ENCODE measurements at regions not wholly inside any gene's neighbourhood (a gene's known extent, or its start where the extent isn't known, plus 50 kb on each side); places are given as distances from the start of the nearest gene placed in this dataset.
"Not testable (repeated sequence)": the region's sequence is repeated elsewhere in the genome, so short reads cannot be mapped to it uniquely, and the experiment has no call there.

GRCh38 chr11:21727102-21727501 lies 465.8 kb upstream of the ANO5 start:
- DNase-seq, result no peak
- Histone ChIP-seq H4K20me1 (ENCODE audit: insufficient read depth, low read length) (no peaks in the 10 kb centered on the region), H3K4me3 (replicated peaks in 1 of 3; ENCODE audit: low read depth in 2 of 3, low read length in 3 of 3) (no peak overlapping the region), H3K27me3 (ENCODE audit: control insufficient read depth in 2 of 2, insufficient read depth in 2 of 2, low read length in 2 of 2) (no peaks in the 10 kb centered on the region), H3K27ac (ENCODE audit: low read depth in 1 of 2, low read length in 2 of 2) (no peak overlapping the region), H3K9me3 (replicated peaks in 1 of 2; ENCODE audit: control insufficient read depth in 1 of 2, insufficient read depth in 1 of 2, low read length in 2 of 2) (peaks cover 7 to 10% of the 10 kb centered on the region in 2 donors), H2AFZ (ENCODE audit: insufficient read depth, low read depth, low read length, poor library complexity, severe bottlenecking) (no peak overlapping the region), H3K36me3 (replicated peaks in 1 of 2; ENCODE audit: control insufficient read depth in 1 of 2, insufficient read depth in 2 of 2, low read length in 2 of 2) (no peaks in the 10 kb centered on the region), H3K4me1 (ENCODE audit: control insufficient read depth in 1 of 2, insufficient read depth in 2 of 2, low read length in 2 of 2) (no peaks in the 10 kb centered on the region), H3K9ac (ENCODE audit: insufficient read depth, low read length, poor library complexity, severe bottlenecking) (no peak overlapping the region), H3K4me2 (replicated peaks; ENCODE audit: extremely low read depth, low read length, poor library complexity, severe bottlenecking) (no peak overlapping the region), H3K79me2 (ENCODE audit: insufficient read depth, low read length) (no peaks in the 10 kb centered on the region)
- no peak for TF ChIP-seq CTCF (IDR thresholded peaks at IDR 0.05)
- intact Hi-C loops (cut with micrococcal nuclease), result no loop called here
- no CpG with 5 or more reads among the region's 2 CpGs for WGBS (ENCODE audit: insufficient coverage)
- no peak overlapping the region for H3K27ac Mint-ChIP-seq
- H3K4me1 Mint-ChIP-seq, result no peaks in the 10 kb centered on the region
- no peak overlapping the region for H3K4me3 Mint-ChIP-seq
- H3K27me3 Mint-ChIP-seq (ENCODE audit: low read depth in 3 of 3), result no peaks in the 10 kb centered on the region
- peaks cover 0 to 14% (median 6%) of the 10 kb centered on the region in 7 donors for H3K9me3 Mint-ChIP-seq
- no peaks in the 10 kb centered on the region for H3K36me3 Mint-ChIP-seq

- Histone ChIP-seq H3K9me3 (replicated peaks in 1 of 2; ENCODE audit: control insufficient read depth in 1 of 2, insufficient read depth in 1 of 2, low read length in 2 of 2) (peaks cover 0 to 4% of the 10 kb centered on the region in 2 donors), H3K27me3 (ENCODE audit: control insufficient read depth in 2 of 2, insufficient read depth in 2 of 2, low read length in 2 of 2) (no peaks in the 10 kb centered on the region), H3K9ac (ENCODE audit: insufficient read depth, low read length, poor library complexity, severe bottlenecking) (no peak overlapping the region), H3K4me3 (replicated peaks in 1 of 3; ENCODE audit: low read depth in 2 of 3, low read length in 3 of 3) (no peak overlapping the region), H3K4me1 (ENCODE audit: control insufficient read depth in 1 of 2, insufficient read depth in 2 of 2, low read length in 2 of 2) (no peaks in the 10 kb centered on the region), H2AFZ (ENCODE audit: insufficient read depth, low read depth, low read length, poor library complexity, severe bottlenecking) (no peak overlapping the region), H3K27ac (ENCODE audit: low read depth in 1 of 2, low read length in 2 of 2) (no peak overlapping the region), H4K20me1 (ENCODE audit: insufficient read depth, low read length) (no peaks in the 10 kb centered on the region), H3K36me3 (replicated peaks in 1 of 2; ENCODE audit: control insufficient read depth in 1 of 2, insufficient read depth in 2 of 2, low read length in 2 of 2) (no peaks in the 10 kb centered on the region), H3K4me2 (replicated peaks; ENCODE audit: extremely low read depth, low read length, poor library complexity, severe bottlenecking) (no peak overlapping the region), H3K79me2 (ENCODE audit: insufficient read depth, low read length) (no peaks in the 10 kb centered on the region)
- Mint-ChIP-seq H3K9me3 (peaks cover 2 to 17% (median 6%) of the 10 kb centered on the region in 7 donors), H3K36me3 (no peaks in the 10 kb centered on the region), H3K4me1 (no peaks in the 10 kb centered on the region), H3K27me3 (ENCODE audit: low read depth in 3 of 3) (no peaks in the 10 kb centered on the region), H3K27ac (no peak overlapping the region), H3K4me3 (no peak overlapping the region)
- no peak for TF ChIP-seq CTCF (IDR thresholded peaks at IDR 0.05)
- no CpG with 5 or more reads among the region's 1 CpG for WGBS (ENCODE audit: insufficient coverage)
- intact Hi-C loops (cut with micrococcal nuclease), result no loop called here
- DNase-seq, result no peak
These were observed 456.5 kb upstream of the ANO5 start for GRCh38 chr11:21736404-21736803.

- H3K36me3 ChIP-seq (replicated peaks in 1 of 2; ENCODE audit: control insufficient read depth in 1 of 2, insufficient read depth in 2 of 2, low read length in 2 of 2); H3K27me3 ChIP-seq (ENCODE audit: control insufficient read depth in 2 of 2, insufficient read depth in 2 of 2, low read length in 2 of 2); H3K36me3 Mint-ChIP-seq; H3K4me1 ChIP-seq (ENCODE audit: control insufficient read depth in 1 of 2, insufficient read depth in 2 of 2, low read length in 2 of 2); H3K27me3 Mint-ChIP-seq (ENCODE audit: low read depth in 3 of 3); H3K4me2 ChIP-seq (replicated peaks; ENCODE audit: extremely low read depth, low read length, poor library complexity, severe bottlenecking); intact Hi-C loops (cut with micrococcal nuclease); H3K4me1 Mint-ChIP-seq; H3K27ac ChIP-seq (ENCODE audit: low read depth in 1 of 2, low read length in 2 of 2); H4K20me1 ChIP-seq (ENCODE audit: insufficient read depth, low read length); H3K9ac ChIP-seq (ENCODE audit: insufficient read depth, low read length, poor library complexity, severe bottlenecking); DNase-seq; H2AFZ ChIP-seq (ENCODE audit: insufficient read depth, low read depth, low read length, poor library complexity, severe bottlenecking); H3K27ac Mint-ChIP-seq; H3K4me3 ChIP-seq (replicated peaks in 1 of 3; ENCODE audit: low read depth in 2 of 3, low read length in 3 of 3); H3K79me2 ChIP-seq (ENCODE audit: insufficient read depth, low read length): not testable (repeated sequence)
- WGBS (ENCODE audit: insufficient coverage), result 93% methylated on average over 36 of the region's 37 CpGs
- H3K9me3 ChIP-seq (replicated peaks in 1 of 2; ENCODE audit: control insufficient read depth in 1 of 2, insufficient read depth in 1 of 2, low read length in 2 of 2), result peaks cover 3 to 13% of the 10 kb centered on the region in 2 donors
- peaks cover 4 to 17% (median 7%) of the 10 kb centered on the region in 7 donors for H3K9me3 Mint-ChIP-seq
- H3K4me3 Mint-ChIP-seq, result peak overlapping the region in 1 of 2 donors; percentile 69
These were observed 440.2 kb upstream of the ANO5 start for GRCh38 chr11:21752475-21753243.

Measured in CD14-positive monocyte (primary cell).